Neural cell (in vitro differentiated cells): ENCODE measurements at regions not wholly inside any gene's neighbourhood (a gene's known extent, or its start where the extent isn't known, plus 50 kb on each side); places are given as distances from the start of the nearest gene placed in this dataset.

Source experiments
- H2AFZ ChIP-seq: fragments of 200-600, 300-800 bp; sonication (generic), shearing (Covaris generic); 2 replicates; pipeline ENCODE4 v1.6.0; 2014; ENCODE audit warnings: low read depth, mild to moderate bottlenecking, antibody characterized with exemption, low read length, moderate library complexity
- H3F3A ChIP-seq: fragments of 200-600 bp; shearing (Covaris generic); 2 replicates; pipeline ENCODE4 v1.6.1; 2016; ENCODE audit warnings: mild to moderate bottlenecking, moderate library complexity, mixed read lengths, antibody characterized with exemption, low read length; ENCODE audit not compliant: insufficient read depth, poor library complexity, severe bottlenecking
- H3K27ac ChIP-seq: fragments of 200-600, 300-800 bp; sonication (generic), shearing (Covaris generic); 2 replicates; pipeline ENCODE4 v1.5.1; 2014; ENCODE audit warnings: mild to moderate bottlenecking, low read length, moderate library complexity
- H3K27me3 ChIP-seq: fragments of 300-800, 200-600 bp; sonication (generic), shearing (Covaris generic); 2 replicates; pipeline ENCODE4 v1.6.0; 2014; ENCODE audit warnings: mild to moderate bottlenecking, low read depth, low read length, moderate library complexity; ENCODE audit not compliant: insufficient read depth
- H3K36me3 ChIP-seq: fragments of 300-800, 200-600 bp; sonication (generic), shearing (Covaris generic); 2 replicates; pipeline ENCODE4 v1.5.1; 2014; ENCODE audit warnings: mild to moderate bottlenecking, antibody characterized with exemption, low read length, moderate library complexity; ENCODE audit not compliant: insufficient read depth
- H3K4me2 ChIP-seq: fragments of 300-800, 200-600 bp; sonication (generic), shearing (Covaris generic); 2 replicates; pipeline ENCODE4 v1.6.0; 2014; ENCODE audit warnings: mild to moderate bottlenecking, low read length
- H3K4me3 ChIP-seq: fragments of 300-800, 200-600 bp; sonication (generic), shearing (Covaris generic); 2 replicates; pipeline ENCODE4 v1.5.1; 2014; ENCODE audit warnings: mild to moderate bottlenecking, low read length, moderate library complexity
- H3K79me2 ChIP-seq: fragments of 200-600 bp; shearing (Covaris generic); replicated peaks from 2 replicates; pipeline ENCODE4 v1.6.0; 2014; ENCODE audit warnings: mild to moderate bottlenecking, low read length, moderate library complexity; ENCODE audit not compliant: insufficient read depth
- H3K9ac ChIP-seq: fragments of 300-800, 200-600 bp; sonication (generic), shearing (Covaris generic); 2 replicates; pipeline ENCODE4 v1.6.1; 2016; ENCODE audit warnings: mild to moderate bottlenecking, low read length, mixed read lengths
- H3K9me2 ChIP-seq: fragments of 200-600 bp; shearing (Covaris generic); 2 replicates; pipeline ENCODE4 v1.6.1; 2016; ENCODE audit warnings: mild to moderate bottlenecking, low read length, mixed read lengths; ENCODE audit not compliant: insufficient read depth
- H3K9me3 ChIP-seq: fragments of 200-600, 300-800 bp; sonication (generic), shearing (Covaris generic); 2 replicates; pipeline ENCODE4 v1.6.1; 2016; ENCODE audit warnings: mild to moderate bottlenecking, mixed run types, low read length, moderate library complexity, mixed read lengths
- H4K20me1 ChIP-seq: fragments of 200-600 bp; shearing (Covaris generic); 2 replicates; pipeline ENCODE4 v1.6.1; 2016; ENCODE audit warnings: mild to moderate bottlenecking, mixed run types; ENCODE audit not compliant: insufficient read depth
- EP300 ChIP-seq: fragments of 450-650 bp; conservative IDR thresholded peaks from 2 replicates; pipeline ENCODE4 v1.6.1; 2014; ENCODE audit warnings: antibody characterized with exemption, mild to moderate bottlenecking, moderate library complexity; ENCODE audit not compliant: poor library complexity, severe bottlenecking
- EZH2 ChIP-seq: fragments of 200-600, 300-800 bp; shearing (Covaris generic), sonication (generic); IDR thresholded peaks from 2 replicates; pipeline ENCODE4 v1.6.1; 2014; ENCODE audit warnings: antibody characterized with exemption, low read length, borderline replicate concordance, mild to moderate bottlenecking; ENCODE audit not compliant: insufficient read depth, poor library complexity, severe bottlenecking
- MXI1 ChIP-seq: fragments of 450-650 bp; conservative IDR thresholded peaks from 2 replicates; pipeline ENCODE4 v1.6.1; 2014; ENCODE audit warnings: antibody characterized with exemption, mild to moderate bottlenecking; ENCODE audit not compliant: poor library complexity, severe bottlenecking
- POLR2AphosphoS5 ChIP-seq: IDR thresholded peaks from 2 replicates; pipeline ENCODE4 v1.6.1; 2012
- RAD21 ChIP-seq: fragments of 450-650 bp; conservative IDR thresholded peaks from 2 replicates; pipeline ENCODE4 v1.6.1; 2014; ENCODE audit warnings: antibody characterized with exemption, mild to moderate bottlenecking, moderate library complexity
- SMC3 ChIP-seq: fragments of 450-650 bp; conservative IDR thresholded peaks from 2 replicates; pipeline ENCODE4 v1.6.1; 2014; ENCODE audit warnings: antibody characterized with exemption, mild to moderate bottlenecking, moderate library complexity; ENCODE audit not compliant: poor library complexity
- TAF1 ChIP-seq: IDR thresholded peaks from 2 replicates; pipeline ENCODE4 v1.6.1; 2012; ENCODE audit warnings: low read depth
- TF ChIP-seq, protein P1 (sequence below): IDR thresholded peaks from 2 replicates; pipeline ENCODE4 v1.6.1; 2012; ENCODE audit warnings: borderline replicate concordance
- TF ChIP-seq, protein P2 (sequence below): fragments of 450-650 bp; IDR thresholded peaks from 2 replicates; pipeline ENCODE4 v1.5.1; 2014; ENCODE audit warnings: antibody characterized with exemption, mild to moderate bottlenecking, moderate library complexity; ENCODE audit not compliant: poor library complexity, severe bottlenecking

DNA sequence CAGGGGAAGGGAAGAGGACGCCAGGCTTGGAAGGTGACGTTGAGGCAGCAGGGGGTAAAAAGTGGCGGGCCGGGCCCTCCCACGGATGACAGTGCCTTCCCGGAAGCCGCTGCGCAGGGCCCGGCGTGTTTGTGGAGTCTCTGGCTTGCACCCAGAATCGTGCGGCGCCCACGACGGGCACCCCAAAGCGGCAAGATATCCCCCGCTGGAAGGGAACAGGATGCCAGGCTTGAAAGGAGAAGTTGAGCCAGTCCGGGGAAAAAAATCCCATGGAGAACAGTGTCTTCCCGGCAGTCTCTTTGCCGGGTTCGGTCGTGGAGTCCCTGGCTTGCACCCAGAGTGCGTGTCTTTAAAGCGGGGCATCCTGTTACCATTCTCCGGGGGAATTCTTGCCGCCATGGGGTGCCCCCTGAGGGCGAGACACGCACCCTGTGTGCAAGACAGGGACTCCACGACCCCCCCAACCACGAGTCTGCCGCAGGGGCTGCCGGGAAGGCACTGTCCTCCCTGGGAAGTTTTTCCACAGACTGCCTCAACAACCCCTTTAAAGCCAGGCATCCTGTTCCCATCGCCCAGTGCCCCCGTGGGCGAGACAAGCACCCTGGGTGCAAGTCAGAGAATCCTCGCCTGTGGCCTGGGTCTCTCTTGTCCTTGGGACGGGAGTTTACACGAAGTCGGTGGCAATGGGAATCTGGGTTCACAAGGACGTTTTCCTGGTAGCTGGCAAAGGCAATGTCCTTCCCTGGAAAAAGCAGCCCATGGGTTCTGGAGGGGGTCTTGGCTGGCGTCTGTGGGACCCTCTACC lies 156.1 kb upstream of the ALG10B start:
- Histone ChIP-seq H4K20me1 (no peaks in the 10 kb centered on the region), H3F3A (no peaks in the 10 kb centered on the region), H3K36me3 (no peaks in the 10 kb centered on the region), H3K9me2 (no peaks in the 10 kb centered on the region), H3K9ac (no peak overlapping the region), H3K27ac (no peak overlapping the region), H2AFZ (no peak overlapping the region), H3K4me2 (no peak overlapping the region), H3K79me2 (no peaks in the 10 kb centered on the region), H3K27me3 (no peaks in the 10 kb centered on the region), H3K9me3 (peaks cover 6% of the 10 kb centered on the region), H3K4me3 (no peak overlapping the region)
- TF ChIP-seq TAF1 (no peak), POLR2AphosphoS5 (no peak), SMC3 (no peak), MXI1 (no peak), EP300 (no peak), EZH2 (no peak), RAD21 (no peak)
- TF ChIP-seq, protein P1, sequence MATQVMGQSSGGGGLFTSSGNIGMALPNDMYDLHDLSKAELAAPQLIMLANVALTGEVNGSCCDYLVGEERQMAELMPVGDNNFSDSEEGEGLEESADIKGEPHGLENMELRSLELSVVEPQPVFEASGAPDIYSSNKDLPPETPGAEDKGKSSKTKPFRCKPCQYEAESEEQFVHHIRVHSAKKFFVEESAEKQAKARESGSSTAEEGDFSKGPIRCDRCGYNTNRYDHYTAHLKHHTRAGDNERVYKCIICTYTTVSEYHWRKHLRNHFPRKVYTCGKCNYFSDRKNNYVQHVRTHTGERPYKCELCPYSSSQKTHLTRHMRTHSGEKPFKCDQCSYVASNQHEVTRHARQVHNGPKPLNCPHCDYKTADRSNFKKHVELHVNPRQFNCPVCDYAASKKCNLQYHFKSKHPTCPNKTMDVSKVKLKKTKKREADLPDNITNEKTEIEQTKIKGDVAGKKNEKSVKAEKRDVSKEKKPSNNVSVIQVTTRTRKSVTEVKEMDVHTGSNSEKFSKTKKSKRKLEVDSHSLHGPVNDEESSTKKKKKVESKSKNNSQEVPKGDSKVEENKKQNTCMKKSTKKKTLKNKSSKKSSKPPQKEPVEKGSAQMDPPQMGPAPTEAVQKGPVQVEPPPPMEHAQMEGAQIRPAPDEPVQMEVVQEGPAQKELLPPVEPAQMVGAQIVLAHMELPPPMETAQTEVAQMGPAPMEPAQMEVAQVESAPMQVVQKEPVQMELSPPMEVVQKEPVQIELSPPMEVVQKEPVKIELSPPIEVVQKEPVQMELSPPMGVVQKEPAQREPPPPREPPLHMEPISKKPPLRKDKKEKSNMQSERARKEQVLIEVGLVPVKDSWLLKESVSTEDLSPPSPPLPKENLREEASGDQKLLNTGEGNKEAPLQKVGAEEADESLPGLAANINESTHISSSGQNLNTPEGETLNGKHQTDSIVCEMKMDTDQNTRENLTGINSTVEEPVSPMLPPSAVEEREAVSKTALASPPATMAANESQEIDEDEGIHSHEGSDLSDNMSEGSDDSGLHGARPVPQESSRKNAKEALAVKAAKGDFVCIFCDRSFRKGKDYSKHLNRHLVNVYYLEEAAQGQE, result no peak
- TF ChIP-seq, protein P2, sequence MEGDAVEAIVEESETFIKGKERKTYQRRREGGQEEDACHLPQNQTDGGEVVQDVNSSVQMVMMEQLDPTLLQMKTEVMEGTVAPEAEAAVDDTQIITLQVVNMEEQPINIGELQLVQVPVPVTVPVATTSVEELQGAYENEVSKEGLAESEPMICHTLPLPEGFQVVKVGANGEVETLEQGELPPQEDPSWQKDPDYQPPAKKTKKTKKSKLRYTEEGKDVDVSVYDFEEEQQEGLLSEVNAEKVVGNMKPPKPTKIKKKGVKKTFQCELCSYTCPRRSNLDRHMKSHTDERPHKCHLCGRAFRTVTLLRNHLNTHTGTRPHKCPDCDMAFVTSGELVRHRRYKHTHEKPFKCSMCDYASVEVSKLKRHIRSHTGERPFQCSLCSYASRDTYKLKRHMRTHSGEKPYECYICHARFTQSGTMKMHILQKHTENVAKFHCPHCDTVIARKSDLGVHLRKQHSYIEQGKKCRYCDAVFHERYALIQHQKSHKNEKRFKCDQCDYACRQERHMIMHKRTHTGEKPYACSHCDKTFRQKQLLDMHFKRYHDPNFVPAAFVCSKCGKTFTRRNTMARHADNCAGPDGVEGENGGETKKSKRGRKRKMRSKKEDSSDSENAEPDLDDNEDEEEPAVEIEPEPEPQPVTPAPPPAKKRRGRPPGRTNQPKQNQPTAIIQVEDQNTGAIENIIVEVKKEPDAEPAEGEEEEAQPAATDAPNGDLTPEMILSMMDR, result no peak

DNA sequence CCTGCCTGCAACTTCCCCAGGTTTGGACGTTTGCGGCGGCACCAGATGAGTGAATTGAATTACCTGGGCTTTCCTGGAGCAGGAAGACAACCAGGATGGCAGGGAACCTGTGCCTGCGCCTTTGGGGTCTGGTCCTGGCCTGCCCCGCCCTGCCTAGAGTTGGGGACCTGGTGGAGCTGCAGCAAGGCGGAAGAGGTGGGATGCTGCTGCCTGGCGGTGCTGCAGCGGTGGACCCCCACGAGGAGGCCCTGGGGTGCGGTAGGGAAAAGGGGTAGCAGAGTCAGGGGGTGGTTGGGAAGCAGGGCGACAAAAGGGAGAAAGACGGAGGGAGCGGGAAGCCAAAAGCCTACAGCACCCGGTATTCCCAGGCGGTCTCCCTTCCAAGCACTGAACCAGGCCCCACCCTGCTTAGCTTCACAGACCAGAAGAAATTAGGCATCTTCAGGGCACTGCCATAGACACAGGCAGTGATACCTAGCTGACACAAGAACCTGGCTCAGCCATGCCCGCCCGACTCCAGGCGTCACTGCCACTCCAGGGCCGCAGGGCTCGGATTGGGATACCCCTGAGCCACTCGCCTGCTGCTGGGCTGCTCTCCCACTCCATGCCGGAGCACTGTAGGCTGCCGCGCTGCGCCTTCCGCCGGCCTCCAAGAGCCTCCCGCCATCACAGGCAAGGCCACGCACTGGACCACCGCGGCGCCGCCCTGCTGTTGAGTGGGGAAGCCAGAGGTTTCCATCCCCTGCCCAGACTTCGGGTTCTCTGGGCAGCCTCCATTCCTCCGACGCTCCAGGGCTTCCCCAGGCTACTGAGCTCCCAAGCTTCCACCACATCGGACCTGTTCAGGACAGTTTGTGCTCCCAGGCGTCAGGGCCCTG lies 155.2 kb upstream of the ALG10B start:
- Histone ChIP-seq H3K9me3 (peaks cover 10% of the 10 kb centered on the region), H4K20me1 (no peaks in the 10 kb centered on the region), H3K79me2 (no peaks in the 10 kb centered on the region), H3K27me3 (no peaks in the 10 kb centered on the region), H2AFZ (no peak overlapping the region), H3F3A (no peaks in the 10 kb centered on the region), H3K36me3 (no peaks in the 10 kb centered on the region), H3K9me2 (no peaks in the 10 kb centered on the region), H3K4me3 (no peak overlapping the region), H3K27ac (no peak overlapping the region), H3K4me2 (no peak overlapping the region), H3K9ac (no peak overlapping the region)
- no peak for TF ChIP-seq SMC3
- no peak for TF ChIP-seq EP300
- TF ChIP-seq POLR2AphosphoS5, result no peak
- no peak for TF ChIP-seq RAD21
- TF ChIP-seq TAF1, result no peak
- TF ChIP-seq, protein P1, result no peak
- TF ChIP-seq, protein P2, result no peak
- no peak for TF ChIP-seq EZH2
- TF ChIP-seq MXI1, result no peak
